SK-N-SH treated with all-trans-retinoic acid at 6 μM for 48 hours (cell line): ENCODE measurements at regions not wholly inside any gene's neighbourhood (a gene's known extent, or its start where the extent isn't known, plus 50 kb on each side); places are given as distances from the start of the nearest gene placed in this dataset.

ENCODE experiments used
- ATAC-seq: fragments of 200-7000 bp; cut with Tn5 transposase; 3 replicates; pipeline ENCODE4 v1.9.1; 2020; ENCODE audit warnings: mild to moderate bottlenecking, moderate library complexity
- ARNTL ChIP-seq: fragments of 450-650 bp; formaldehyde crosslinking; IDR thresholded peaks from 2 replicates; pipeline ENCODE4 v1.5.0; 2020; ENCODE audit warnings: low read depth, mild to moderate bottlenecking, moderate library complexity, borderline replicate concordance
- BACH2 ChIP-seq: fragments of 250-450 bp; sonication (Bioruptor Pico); IDR thresholded peaks from 2 replicates; pipeline ENCODE4 v1.9.0; 2021; ENCODE audit warnings: mild to moderate bottlenecking, borderline replicate concordance
- CSDC2 ChIP-seq: fragments of 250-450 bp; sonication (Bioruptor Pico); IDR thresholded peaks from 2 replicates; pipeline ENCODE4 v1.5.0; 2020; ENCODE audit warnings: mild to moderate bottlenecking, moderate library complexity
- ESRRG ChIP-seq: fragments of 250-450 bp; sonication (Bioruptor Pico); IDR thresholded peaks from 2 replicates; pipeline ENCODE4 v1.6.1; 2021; ENCODE audit warnings: mild to moderate bottlenecking
- GLIS3 ChIP-seq: fragments of 250-450 bp; sonication (Bioruptor Pico); IDR thresholded peaks from 2 replicates; pipeline ENCODE4 v1.5.0; 2020; ENCODE audit warnings: mild to moderate bottlenecking, moderate library complexity
- ISL1 ChIP-seq: fragments of 250-450 bp; sonication (Bioruptor Pico); IDR thresholded peaks from 2 replicates; pipeline ENCODE4 v2.1.2; 2022; ENCODE audit warnings: mild to moderate bottlenecking, moderate library complexity
- OSR1 ChIP-seq: fragments of 250-450 bp; sonication (Bioruptor Pico); IDR thresholded peaks from 2 replicates; pipeline ENCODE4 v1.8.0; 2022; ENCODE audit warnings: moderate library complexity, mild to moderate bottlenecking, inconsistent platforms
- PPARA ChIP-seq: fragments of 250-450 bp; sonication (Bioruptor Pico); IDR thresholded peaks from 2 replicates; pipeline ENCODE4 v1.5.0; 2020; ENCODE audit warnings: mild to moderate bottlenecking, borderline replicate concordance
- SNAI2 ChIP-seq: fragments of 250-450 bp; sonication (Bioruptor Pico); IDR thresholded peaks from 2 replicates; pipeline ENCODE4 v1.5.0; 2020; ENCODE audit warnings: mild to moderate bottlenecking, moderate library complexity
- TOX ChIP-seq: fragments of 250-450 bp; sonication (Bioruptor Pico); IDR thresholded peaks from 2 replicates; pipeline ENCODE4 v1.8.0; 2021; ENCODE audit warnings: mild to moderate bottlenecking, moderate library complexity, borderline replicate concordance
- ZC3H10 ChIP-seq: fragments of 250-450 bp; sonication (Bioruptor Pico); IDR thresholded peaks from 2 replicates; pipeline ENCODE4 v1.5.1; 2021; ENCODE audit warnings: mild to moderate bottlenecking, moderate library complexity
- ZFP3 ChIP-seq: fragments of 250-450 bp; sonication (Bioruptor Pico); IDR thresholded peaks from 2 replicates; pipeline ENCODE4 v1.5.0; 2020; ENCODE audit warnings: mild to moderate bottlenecking, moderate library complexity
- ZFP30 ChIP-seq: fragments of 450-650 bp; formaldehyde crosslinking; IDR thresholded peaks from 2 replicates; pipeline ENCODE4 v1.5.0; 2022; ENCODE audit warnings: mild to moderate bottlenecking, moderate library complexity
- ZNF565 ChIP-seq: fragments of 450-650 bp; formaldehyde crosslinking; conservative IDR thresholded peaks from 2 replicates; pipeline ENCODE4 v1.5.0; 2020; ENCODE audit warnings: low read depth, mild to moderate bottlenecking, moderate library complexity
- ZNF70 ChIP-seq: fragments of 450-650 bp; formaldehyde crosslinking; IDR thresholded peaks from 2 replicates; pipeline ENCODE4 v1.5.0; 2020; ENCODE audit warnings: mild to moderate bottlenecking, moderate library complexity
- ZNF8 ChIP-seq: fragments of 450-650 bp; formaldehyde crosslinking; IDR thresholded peaks from 2 replicates; pipeline ENCODE4 v1.5.0; 2020; ENCODE audit warnings: mild to moderate bottlenecking, moderate library complexity
- TF ChIP-seq, protein P1 (sequence below): fragments of 250-450 bp; sonication (Bioruptor Pico); IDR thresholded peaks from 2 replicates; pipeline ENCODE4 v1.5.1; 2020; ENCODE audit warnings: low read depth, mild to moderate bottlenecking, moderate library complexity
- TF ChIP-seq, protein P2 (sequence below): fragments of 250-450 bp; sonication (Bioruptor Pico); IDR thresholded peaks from 2 replicates; pipeline ENCODE4 v1.8.0; 2020; ENCODE audit warnings: mild to moderate bottlenecking, moderate library complexity, borderline replicate concordance
- TF ChIP-seq, protein P3 (sequence below): fragments of 250-450 bp; sonication (Bioruptor Pico); IDR thresholded peaks from 2 replicates; pipeline ENCODE4 v1.5.1; 2021; ENCODE audit warnings: mild to moderate bottlenecking, moderate library complexity
- TF ChIP-seq, protein P4 (sequence below): fragments of 250-450 bp; sonication (Bioruptor Pico); IDR thresholded peaks from 2 replicates; pipeline ENCODE4 v1.8.0; 2021; ENCODE audit warnings: low read depth, mild to moderate bottlenecking, moderate library complexity, borderline replicate concordance
- TF ChIP-seq, protein P5 (sequence below): fragments of 250-450 bp; sonication (Bioruptor Pico); IDR thresholded peaks from 2 replicates; pipeline ENCODE4 v1.5.0; 2020; ENCODE audit warnings: mild to moderate bottlenecking, moderate library complexity

DNA sequence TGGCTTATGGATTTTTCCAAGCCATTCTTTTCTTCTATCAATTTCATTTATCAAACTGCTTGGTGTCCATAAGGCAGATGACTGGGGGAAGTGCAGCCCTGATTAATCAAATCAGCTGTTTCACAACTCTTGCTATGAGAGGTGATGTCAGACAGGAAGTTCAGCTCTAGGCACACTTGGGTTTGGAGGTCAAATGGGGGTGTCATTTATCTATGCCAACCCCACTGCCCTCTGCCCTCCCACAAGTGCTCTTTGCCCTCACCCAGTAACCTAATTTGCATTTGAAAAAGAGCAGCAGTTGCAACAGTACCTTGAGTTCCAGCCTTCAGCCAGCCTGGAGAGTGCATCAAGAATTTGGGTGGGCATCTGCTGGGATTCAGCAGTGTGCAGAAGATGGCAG, 431.3 kb upstream of the SPRED2 start (continued):
- TF ChIP-seq GLIS3 (CRISPR knock-in tag) (no peak), ISL1 (CRISPR knock-in tag) (no peak), ZNF70 (CRISPR knock-in tag) (no peak), ARNTL (CRISPR knock-in tag) (no peak), ZFP3 (CRISPR knock-in tag) (no peak), ZNF565 (CRISPR knock-in tag) (no peak), ZNF8 (no peak), CSDC2 (CRISPR knock-in tag) (no peak)
- TF ChIP-seq, protein P1, sequence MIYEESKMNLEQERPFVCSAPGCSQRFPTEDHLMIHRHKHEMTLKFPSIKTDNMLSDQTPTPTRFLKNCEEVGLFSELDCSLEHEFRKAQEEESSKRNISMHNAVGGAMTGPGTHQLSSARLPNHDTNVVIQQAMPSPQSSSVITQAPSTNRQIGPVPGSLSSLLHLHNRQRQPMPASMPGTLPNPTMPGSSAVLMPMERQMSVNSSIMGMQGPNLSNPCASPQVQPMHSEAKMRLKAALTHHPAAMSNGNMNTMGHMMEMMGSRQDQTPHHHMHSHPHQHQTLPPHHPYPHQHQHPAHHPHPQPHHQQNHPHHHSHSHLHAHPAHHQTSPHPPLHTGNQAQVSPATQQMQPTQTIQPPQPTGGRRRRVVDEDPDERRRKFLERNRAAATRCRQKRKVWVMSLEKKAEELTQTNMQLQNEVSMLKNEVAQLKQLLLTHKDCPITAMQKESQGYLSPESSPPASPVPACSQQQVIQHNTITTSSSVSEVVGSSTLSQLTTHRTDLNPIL (CRISPR knock-in tag), result no peak
- TF ChIP-seq, protein P2, sequence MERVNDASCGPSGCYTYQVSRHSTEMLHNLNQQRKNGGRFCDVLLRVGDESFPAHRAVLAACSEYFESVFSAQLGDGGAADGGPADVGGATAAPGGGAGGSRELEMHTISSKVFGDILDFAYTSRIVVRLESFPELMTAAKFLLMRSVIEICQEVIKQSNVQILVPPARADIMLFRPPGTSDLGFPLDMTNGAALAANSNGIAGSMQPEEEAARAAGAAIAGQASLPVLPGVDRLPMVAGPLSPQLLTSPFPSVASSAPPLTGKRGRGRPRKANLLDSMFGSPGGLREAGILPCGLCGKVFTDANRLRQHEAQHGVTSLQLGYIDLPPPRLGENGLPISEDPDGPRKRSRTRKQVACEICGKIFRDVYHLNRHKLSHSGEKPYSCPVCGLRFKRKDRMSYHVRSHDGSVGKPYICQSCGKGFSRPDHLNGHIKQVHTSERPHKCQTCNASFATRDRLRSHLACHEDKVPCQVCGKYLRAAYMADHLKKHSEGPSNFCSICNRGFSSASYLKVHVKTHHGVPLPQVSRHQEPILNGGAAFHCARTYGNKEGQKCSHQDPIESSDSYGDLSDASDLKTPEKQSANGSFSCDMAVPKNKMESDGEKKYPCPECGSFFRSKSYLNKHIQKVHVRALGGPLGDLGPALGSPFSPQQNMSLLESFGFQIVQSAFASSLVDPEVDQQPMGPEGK (CRISPR knock-in tag), result no peak
- TF ChIP-seq, all 23 proteins: peak for 0

DNA sequence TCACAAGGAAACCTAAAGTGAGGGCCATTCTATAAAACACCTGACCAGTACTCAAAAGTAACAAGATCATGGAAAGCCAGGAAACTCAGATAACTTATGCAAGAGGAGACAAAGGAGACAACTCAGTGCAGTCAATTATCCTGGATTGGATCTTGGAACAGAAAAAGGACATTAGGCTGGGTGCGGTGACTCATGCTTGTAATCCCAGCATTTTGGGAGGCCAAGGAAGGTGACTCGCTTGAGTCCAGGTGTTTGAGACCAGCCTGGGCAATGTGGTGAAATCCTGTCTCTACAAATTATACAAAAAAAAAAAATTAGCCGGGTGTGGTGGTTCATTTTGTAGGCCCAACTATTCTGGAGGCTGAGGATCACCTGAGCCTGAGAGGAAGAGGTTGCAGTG, 424.5 kb upstream of the SPRED2 start:
- no peak for ATAC-seq
- TF ChIP-seq, protein P3, sequence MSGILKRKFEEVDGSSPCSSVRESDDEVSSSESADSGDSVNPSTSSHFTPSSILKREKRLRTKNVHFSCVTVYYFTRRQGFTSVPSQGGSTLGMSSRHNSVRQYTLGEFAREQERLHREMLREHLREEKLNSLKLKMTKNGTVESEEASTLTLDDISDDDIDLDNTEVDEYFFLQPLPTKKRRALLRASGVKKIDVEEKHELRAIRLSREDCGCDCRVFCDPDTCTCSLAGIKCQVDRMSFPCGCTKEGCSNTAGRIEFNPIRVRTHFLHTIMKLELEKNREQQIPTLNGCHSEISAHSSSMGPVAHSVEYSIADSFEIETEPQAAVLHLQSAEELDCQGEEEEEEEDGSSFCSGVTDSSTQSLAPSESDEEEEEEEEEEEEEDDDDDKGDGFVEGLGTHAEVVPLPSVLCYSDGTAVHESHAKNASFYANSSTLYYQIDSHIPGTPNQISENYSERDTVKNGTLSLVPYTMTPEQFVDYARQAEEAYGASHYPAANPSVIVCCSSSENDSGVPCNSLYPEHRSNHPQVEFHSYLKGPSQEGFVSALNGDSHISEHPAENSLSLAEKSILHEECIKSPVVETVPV (CRISPR knock-in tag), result no peak
- no peak for TF ChIP-seq ZNF565 (CRISPR knock-in tag)
- no peak for TF ChIP-seq ARNTL (CRISPR knock-in tag)

DNA sequence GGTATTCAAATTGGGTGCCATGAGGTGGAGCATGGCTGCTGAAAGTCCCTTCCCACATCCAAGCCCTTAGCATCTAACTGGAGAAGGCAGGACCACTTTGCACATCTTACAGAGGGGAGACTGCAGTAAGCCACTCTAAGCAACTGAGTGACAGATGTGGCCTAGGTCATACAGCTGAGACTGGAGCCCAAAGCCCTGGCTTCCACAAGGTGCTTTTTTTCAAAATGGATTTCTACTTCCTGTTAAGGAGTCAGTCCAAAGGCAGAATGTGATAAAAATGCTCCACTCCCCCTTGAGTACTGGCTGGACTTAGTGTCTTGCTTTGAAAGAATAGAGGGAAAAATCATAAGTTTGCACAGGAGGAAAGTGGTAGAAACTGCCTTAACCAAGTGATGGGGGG, 424.0 kb upstream of the SPRED2 start:
- ATAC-seq, result no peak
- TF ChIP-seq, protein P4, sequence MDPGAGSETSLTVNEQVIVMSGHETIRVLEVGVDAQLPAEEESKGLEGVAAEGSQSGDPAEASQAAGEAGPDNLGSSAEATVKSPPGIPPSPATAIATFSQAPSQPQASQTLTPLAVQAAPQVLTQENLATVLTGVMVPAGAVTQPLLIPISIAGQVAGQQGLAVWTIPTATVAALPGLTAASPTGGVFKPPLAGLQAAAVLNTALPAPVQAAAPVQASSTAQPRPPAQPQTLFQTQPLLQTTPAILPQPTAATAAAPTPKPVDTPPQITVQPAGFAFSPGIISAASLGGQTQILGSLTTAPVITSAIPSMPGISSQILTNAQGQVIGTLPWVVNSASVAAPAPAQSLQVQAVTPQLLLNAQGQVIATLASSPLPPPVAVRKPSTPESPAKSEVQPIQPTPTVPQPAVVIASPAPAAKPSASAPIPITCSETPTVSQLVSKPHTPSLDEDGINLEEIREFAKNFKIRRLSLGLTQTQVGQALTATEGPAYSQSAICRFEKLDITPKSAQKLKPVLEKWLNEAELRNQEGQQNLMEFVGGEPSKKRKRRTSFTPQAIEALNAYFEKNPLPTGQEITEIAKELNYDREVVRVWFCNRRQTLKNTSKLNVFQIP (CRISPR knock-in tag), result no peak
- TF ChIP-seq OSR1 (CRISPR knock-in tag) (no peak), ZC3H10 (CRISPR knock-in tag) (no peak), ARNTL (CRISPR knock-in tag) (no peak), CSDC2 (CRISPR knock-in tag) (no peak), ZNF565 (CRISPR knock-in tag) (no peak), SNAI2 (no peak), ESRRG (no peak)

DNA sequence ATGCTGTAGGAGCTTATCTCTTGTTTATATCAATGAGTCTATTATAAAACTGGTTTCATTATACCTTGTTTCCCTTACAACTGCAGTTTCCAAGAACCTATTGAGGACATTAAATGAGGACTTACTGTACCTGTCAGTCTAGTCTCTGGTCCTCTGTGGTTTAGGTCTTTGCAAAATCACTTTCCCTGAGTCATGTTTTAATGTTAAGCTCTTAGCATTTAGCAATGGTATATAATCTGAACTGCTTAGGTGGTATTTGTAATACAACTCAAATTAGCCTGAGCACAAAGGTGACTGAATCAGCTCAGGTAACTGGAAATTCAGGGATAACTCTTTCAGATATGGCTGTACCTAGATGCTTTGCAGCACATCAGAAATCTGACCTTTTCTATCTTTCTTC, 418.3 kb upstream of the SPRED2 start:
- TF ChIP-seq CSDC2 (CRISPR knock-in tag), result no peak
- no peak for TF ChIP-seq ZFP30 (CRISPR knock-in tag)
- TF ChIP-seq PPARA (CRISPR knock-in tag), result no peak
- no peak for TF ChIP-seq GLIS3 (CRISPR knock-in tag)
- TF ChIP-seq, protein P5, sequence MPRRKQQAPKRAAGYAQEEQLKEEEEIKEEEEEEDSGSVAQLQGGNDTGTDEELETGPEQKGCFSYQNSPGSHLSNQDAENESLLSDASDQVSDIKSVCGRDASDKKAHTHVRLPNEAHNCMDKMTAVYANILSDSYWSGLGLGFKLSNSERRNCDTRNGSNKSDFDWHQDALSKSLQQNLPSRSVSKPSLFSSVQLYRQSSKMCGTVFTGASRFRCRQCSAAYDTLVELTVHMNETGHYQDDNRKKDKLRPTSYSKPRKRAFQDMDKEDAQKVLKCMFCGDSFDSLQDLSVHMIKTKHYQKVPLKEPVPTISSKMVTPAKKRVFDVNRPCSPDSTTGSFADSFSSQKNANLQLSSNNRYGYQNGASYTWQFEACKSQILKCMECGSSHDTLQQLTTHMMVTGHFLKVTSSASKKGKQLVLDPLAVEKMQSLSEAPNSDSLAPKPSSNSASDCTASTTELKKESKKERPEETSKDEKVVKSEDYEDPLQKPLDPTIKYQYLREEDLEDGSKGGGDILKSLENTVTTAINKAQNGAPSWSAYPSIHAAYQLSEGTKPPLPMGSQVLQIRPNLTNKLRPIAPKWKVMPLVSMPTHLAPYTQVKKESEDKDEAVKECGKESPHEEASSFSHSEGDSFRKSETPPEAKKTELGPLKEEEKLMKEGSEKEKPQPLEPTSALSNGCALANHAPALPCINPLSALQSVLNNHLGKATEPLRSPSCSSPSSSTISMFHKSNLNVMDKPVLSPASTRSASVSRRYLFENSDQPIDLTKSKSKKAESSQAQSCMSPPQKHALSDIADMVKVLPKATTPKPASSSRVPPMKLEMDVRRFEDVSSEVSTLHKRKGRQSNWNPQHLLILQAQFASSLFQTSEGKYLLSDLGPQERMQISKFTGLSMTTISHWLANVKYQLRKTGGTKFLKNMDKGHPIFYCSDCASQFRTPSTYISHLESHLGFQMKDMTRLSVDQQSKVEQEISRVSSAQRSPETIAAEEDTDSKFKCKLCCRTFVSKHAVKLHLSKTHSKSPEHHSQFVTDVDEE (CRISPR knock-in tag), result no peak
- TF ChIP-seq OSR1 (CRISPR knock-in tag), result no peak
- TF ChIP-seq BACH2, result no peak
- no peak for TF ChIP-seq TOX (CRISPR knock-in tag)
- TF ChIP-seq ZNF70 (CRISPR knock-in tag), result no peak
- no peak for TF ChIP-seq SNAI2
- TF ChIP-seq, protein P1 (CRISPR knock-in tag), result no peak
- TF ChIP-seq ZFP3 (CRISPR knock-in tag), result no peak
- TF ChIP-seq ZC3H10 (CRISPR knock-in tag), result no peak
- TF ChIP-seq, protein P2 (CRISPR knock-in tag), result no peak
- no peak for TF ChIP-seq ZNF565 (CRISPR knock-in tag)
- TF ChIP-seq, protein P3 (CRISPR knock-in tag), result no peak
- ATAC-seq, result no peak
